Subcutaneous abdominal adipose tissue (tissue), 5 donors: ENCODE measurements at regions not wholly inside any gene's neighbourhood (a gene's known extent, or its start where the extent isn't known, plus 50 kb on each side); places are given as distances from the start of the nearest gene placed in this dataset.

ENCODE experiments used
- H3K27ac ChIP-seq: one replicate; pipeline ENCODE4 v1.7.0; 2013; ENCODE audit warnings: low read depth, mild to moderate bottlenecking, inconsistent platforms, low read length, moderate library complexity
- H3K27me3 ChIP-seq, 5 donors: one replicate each; pipeline ENCODE4 v1.7.0; 2013; ENCODE audit warnings: low read length in 5 of 5, inconsistent platforms in 1 of 5; ENCODE audit not compliant: control insufficient read depth in 5 of 5, insufficient read depth in 4 of 5
- H3K36me3 ChIP-seq, 5 donors: one replicate each; pipeline ENCODE4 v1.7.0; 2013; ENCODE audit warnings: low read length in 5 of 5; ENCODE audit not compliant: control insufficient read depth in 5 of 5, insufficient read depth in 5 of 5
- H3K4me1 ChIP-seq, 5 donors: one replicate each; pipeline ENCODE4 v1.7.0; 2013; ENCODE audit warnings: low read length in 5 of 5, mild to moderate bottlenecking in 3 of 5, moderate library complexity in 1 of 5; ENCODE audit not compliant: control insufficient read depth in 5 of 5, insufficient read depth in 5 of 5
- H3K4me3 ChIP-seq, 5 donors: one replicate each; pipeline ENCODE4 v1.7.0; 2013; ENCODE audit warnings: low read length in 5 of 5, low read depth in 1 of 5
- H3K9ac ChIP-seq, 5 donors: one replicate each; pipeline ENCODE4 v1.7.0; 2013; ENCODE audit warnings: low read length in 5 of 5, mild to moderate bottlenecking in 4 of 5, moderate library complexity in 3 of 5
- H3K9me3 ChIP-seq, 5 donors: one replicate each; pipeline ENCODE4 v1.7.0; 2013; ENCODE audit warnings: low read length in 5 of 5; ENCODE audit not compliant: control insufficient read depth in 5 of 5
- donor health status: healthy.
- donor health status: healthy.
- donor health status: healthy.
- donor health status: healthy.
- donor health status: healthy.

GRCh38 chr1:29812408-29813135, 576.2 kb downstream of the PTPRU start:
- Histone ChIP-seq H3K9me3 (peaks cover 0 to 2% (median 0%) of the 10 kb centered on the region in 5 donors), H3K27me3 (peaks cover 2 to 10% (median 7%) of the 10 kb centered on the region in 5 donors), H3K4me3 (no peak overlapping the region), H3K4me1 (peaks cover 0 to 7% (median 0%) of the 10 kb centered on the region in 5 donors), H3K9ac (no peak overlapping the region), H3K36me3 (no peaks in the 10 kb centered on the region), H3K27ac (no peak overlapping the region)

GRCh38 chr1:29811727-29812407, 575.5 kb downstream of the PTPRU start:
- H3K4me1 ChIP-seq, result peaks cover 0 to 7% (median 0%) of the 10 kb centered on the region in 5 donors
- no peaks in the 10 kb centered on the region for H3K36me3 ChIP-seq
- H3K9ac ChIP-seq, result no peak overlapping the region
- H3K27me3 ChIP-seq, result peaks cover 2 to 10% (median 7%) of the 10 kb centered on the region in 5 donors
- no peak overlapping the region for H3K4me3 ChIP-seq
- H3K9me3 ChIP-seq, result peaks cover 0 to 2% (median 0%) of the 10 kb centered on the region in 5 donors
- H3K27ac ChIP-seq, result no peak overlapping the region

GRCh38 chr1:29811247-29811646, 574.9 kb downstream of the PTPRU start:
- Histone ChIP-seq H3K27me3 (peaks cover 2 to 10% (median 7%) of the 10 kb centered on the region in 5 donors), H3K27ac (no peak overlapping the region), H3K4me1 (peaks cover 0 to 7% (median 0%) of the 10 kb centered on the region in 5 donors), H3K36me3 (no peaks in the 10 kb centered on the region), H3K9me3 (peaks cover 0 to 2% (median 0%) of the 10 kb centered on the region in 5 donors), H3K9ac (no peak overlapping the region), H3K4me3 (no peak overlapping the region)

- H3K36me3 ChIP-seq, result no peaks in the 10 kb centered on the region
- peaks cover 2 to 10% (median 8%) of the 10 kb centered on the region in 5 donors for H3K27me3 ChIP-seq
- H3K4me1 ChIP-seq, result peaks cover 0 to 7% (median 0%) of the 10 kb centered on the region in 5 donors
- no peak overlapping the region for H3K27ac ChIP-seq
- H3K9ac ChIP-seq, result no peak overlapping the region
- H3K4me3 ChIP-seq, result no peak overlapping the region
- H3K9me3 ChIP-seq, result peaks cover 0 to 2% (median 0%) of the 10 kb centered on the region in 5 donors
Measured at GRCh38 chr1:29810121-29811120, 574.1 kb downstream of the PTPRU start.

GRCh38 chr1:29809446-29810120, 573.3 kb downstream of the PTPRU start:
- peaks cover 0 to 7% (median 0%) of the 10 kb centered on the region in 5 donors for H3K4me1 ChIP-seq
- no peak overlapping the region for H3K27ac ChIP-seq
- no peaks in the 10 kb centered on the region for H3K36me3 ChIP-seq
- H3K4me3 ChIP-seq, result no peak overlapping the region
- H3K27me3 ChIP-seq, result peaks cover 2 to 15% (median 11%) of the 10 kb centered on the region in 5 donors
- H3K9me3 ChIP-seq, result peaks cover 0 to 2% (median 0%) of the 10 kb centered on the region in 5 donors
- no peak overlapping the region for H3K9ac ChIP-seq

GRCh38 chr1:29808141-29808995, 572.0 kb downstream of the PTPRU start:
- H3K9me3 ChIP-seq, result no peaks in the 10 kb centered on the region
- no peak overlapping the region for H3K4me3 ChIP-seq
- H3K27me3 ChIP-seq, result peaks cover 8 to 22% (median 17%) of the 10 kb centered on the region in 5 donors
- H3K9ac ChIP-seq, result no peak overlapping the region
- peaks cover 0 to 7% (median 0%) of the 10 kb centered on the region in 5 donors for H3K4me1 ChIP-seq
- no peak overlapping the region for H3K27ac ChIP-seq
- H3K36me3 ChIP-seq, result no peaks in the 10 kb centered on the region

GRCh38 chr1:29807689-29808088, 571.4 kb downstream of the PTPRU start:
- no peak overlapping the region for H3K4me3 ChIP-seq
- no peaks in the 10 kb centered on the region for H3K36me3 ChIP-seq
- no peak overlapping the region for H3K9ac ChIP-seq
- H3K9me3 ChIP-seq, result no peaks in the 10 kb centered on the region
- peaks cover 8 to 29% (median 24%) of the 10 kb centered on the region in 5 donors for H3K27me3 ChIP-seq
- no peak overlapping the region for H3K27ac ChIP-seq
- peaks cover 0 to 7% (median 0%) of the 10 kb centered on the region in 5 donors for H3K4me1 ChIP-seq

GRCh38 chr1:29806646-29807319, 570.5 kb downstream of the PTPRU start:
- Histone ChIP-seq H3K9me3 (no peaks in the 10 kb centered on the region), H3K27ac (no peak overlapping the region), H3K36me3 (no peaks in the 10 kb centered on the region), H3K4me3 (no peak overlapping the region), H3K4me1 (peaks cover 0 to 16% (median 0%) of the 10 kb centered on the region in 5 donors), H3K27me3 (peaks cover 8 to 35% (median 31%) of the 10 kb centered on the region in 5 donors), H3K9ac (no peak overlapping the region)
